Parathyroid adenoma (tissue), 2 donors: ENCODE measurements at regions not wholly inside any gene's neighbourhood (a gene's known extent, or its start where the extent isn't known, plus 50 kb on each side); places are given as distances from the start of the nearest gene placed in this dataset.

Experiments
- H2AFZ ChIP-seq: fragments of 300-600 bp; sonication (generic); one replicate; pipeline ENCODE4 v1.7.0; 2017; ENCODE audit warnings: antibody characterized with exemption, mild to moderate bottlenecking
- H3K27ac ChIP-seq: fragments of 300-600 bp; sonication (generic); one replicate; pipeline ENCODE4 v1.7.0; 2017
- H3K27me3 ChIP-seq: fragments of 300-600 bp; sonication (generic); one replicate; pipeline ENCODE4 v1.7.0; 2017; ENCODE audit warnings: low read length; ENCODE audit not compliant: control insufficient read depth, insufficient read depth
- H3K36me3 ChIP-seq: fragments of 300-600 bp; sonication (generic); one replicate; pipeline ENCODE4 v1.7.0; 2017; ENCODE audit warnings: low read length; ENCODE audit not compliant: control insufficient read depth, insufficient read depth
- H3K4me1 ChIP-seq: fragments of 300-600 bp; sonication (generic); one replicate; pipeline ENCODE4 v1.7.0; 2017; ENCODE audit warnings: control low read depth
- H3K4me2 ChIP-seq: fragments of 300-600 bp; sonication (generic); one replicate; pipeline ENCODE4 v1.7.0; 2017; ENCODE audit warnings: low read length
- H3K4me3 ChIP-seq: fragments of 300-600 bp; sonication (generic); one replicate; pipeline ENCODE4 v1.7.0; 2017; ENCODE audit warnings: low read depth, low read length
- H3K79me2 ChIP-seq: fragments of 300-600 bp; sonication (generic); one replicate; pipeline ENCODE4 v1.7.0; 2017; ENCODE audit warnings: control low read depth
- H3K9ac ChIP-seq: fragments of 300-600 bp; sonication (generic); one replicate; pipeline ENCODE4 v1.7.0; 2017; ENCODE audit warnings: mild to moderate bottlenecking
- H3K9me3 ChIP-seq: fragments of 300-600 bp; sonication (generic); one replicate; pipeline ENCODE4 v1.7.0; 2017; ENCODE audit warnings: low read length; ENCODE audit not compliant: control insufficient read depth
- CTCF ChIP-seq: fragments of 300-600 bp; sonication (generic); IDR thresholded peaks from one replicate; pipeline ENCODE4 v1.7.0; 2017; ENCODE audit warnings: antibody characterized with exemption, mild to moderate bottlenecking
- donor health status: primary hyperparathyroidism.

GRCh38 chr21:16133248-16133647, 403.5 kb downstream of the USP25 start:
- no peak overlapping the region for H3K9ac ChIP-seq
- no peak overlapping the region for H3K4me3 ChIP-seq
- no peaks in the 10 kb centered on the region for H3K4me1 ChIP-seq
- H3K4me2 ChIP-seq: no peak overlapping the region
- H3K27me3 ChIP-seq: no peaks in the 10 kb centered on the region
- H2AFZ ChIP-seq: no peak overlapping the region
- no peaks in the 10 kb centered on the region for H3K9me3 ChIP-seq
- H3K27ac ChIP-seq: no peak overlapping the region
- no peaks in the 10 kb centered on the region for H3K79me2 ChIP-seq
- no peaks in the 10 kb centered on the region for H3K36me3 ChIP-seq
- no peak for TF ChIP-seq CTCF

- no peak for TF ChIP-seq CTCF
Observed at GRCh38 chr21:16134134-16134533, 404.4 kb downstream of the USP25 start.

GRCh38 chr21:16137106-16137505, 407.3 kb downstream of the USP25 start:
- no peaks in the 10 kb centered on the region for H3K36me3 ChIP-seq
- no peak overlapping the region for H3K4me3 ChIP-seq

More at GRCh38 chr21:16134134-16134533, 404.4 kb downstream of the USP25 start:
- Histone ChIP-seq H2AFZ (no peak overlapping the region), H3K4me1 (no peaks in the 10 kb centered on the region), H3K27me3 (no peaks in the 10 kb centered on the region), H3K9me3 (no peaks in the 10 kb centered on the region), H3K27ac (no peak overlapping the region), H3K9ac (no peak overlapping the region), H3K36me3 (no peaks in the 10 kb centered on the region), H3K4me2 (no peak overlapping the region), H3K4me3 (no peak overlapping the region), H3K79me2 (no peaks in the 10 kb centered on the region)

GRCh38 chr21:16145052-16145451, 415.3 kb downstream of the USP25 start:
- Histone ChIP-seq H3K27me3 (no peaks in the 10 kb centered on the region), H3K4me1 (no peaks in the 10 kb centered on the region), H3K4me2 (no peak overlapping the region), H3K9me3 (no peaks in the 10 kb centered on the region), H3K36me3 (no peaks in the 10 kb centered on the region), H2AFZ (no peak overlapping the region), H3K4me3 (no peak overlapping the region), H3K9ac (no peak overlapping the region), H3K27ac (no peak overlapping the region), H3K79me2 (no peaks in the 10 kb centered on the region)
- no peak for TF ChIP-seq CTCF

More at GRCh38 chr21:16137106-16137505, 407.3 kb downstream of the USP25 start:
- Histone ChIP-seq H3K4me2 (no peak overlapping the region), H3K4me1 (no peaks in the 10 kb centered on the region), H3K27me3 (no peaks in the 10 kb centered on the region), H2AFZ (no peak overlapping the region), H3K9me3 (no peaks in the 10 kb centered on the region), H3K27ac (no peak overlapping the region), H3K79me2 (no peaks in the 10 kb centered on the region), H3K9ac (no peak overlapping the region)
- no peak for TF ChIP-seq CTCF

- no peak overlapping the region for H3K9ac ChIP-seq
- H3K36me3 ChIP-seq: no peaks in the 10 kb centered on the region
- no peak overlapping the region for H3K4me2 ChIP-seq
- no peaks in the 10 kb centered on the region for H3K79me2 ChIP-seq
- no peaks in the 10 kb centered on the region for H3K9me3 ChIP-seq
- H2AFZ ChIP-seq: no peak overlapping the region
- H3K4me1 ChIP-seq: no peaks in the 10 kb centered on the region
- H3K27me3 ChIP-seq: no peaks in the 10 kb centered on the region
- H3K4me3 ChIP-seq: no peak overlapping the region
- TF ChIP-seq CTCF: no peak
- no peak overlapping the region for H3K27ac ChIP-seq
Observed at GRCh38 chr21:16145479-16145878, 415.7 kb downstream of the USP25 start.
